ENCODE measurements at regions not wholly inside any gene's neighbourhood (a gene's known extent, or its start where the extent isn't known, plus 50 kb on each side); places are given as distances from the start of the nearest gene placed in this dataset.
"Not testable (repeated sequence)": the region's sequence is repeated elsewhere in the genome, so short reads cannot be mapped to it uniquely, and the experiment has no call there.

GRCh38 chr17:31746884-31747495 is 112.1 kb downstream of the COPRS start:
- no peak for DNase-seq

DNA sequence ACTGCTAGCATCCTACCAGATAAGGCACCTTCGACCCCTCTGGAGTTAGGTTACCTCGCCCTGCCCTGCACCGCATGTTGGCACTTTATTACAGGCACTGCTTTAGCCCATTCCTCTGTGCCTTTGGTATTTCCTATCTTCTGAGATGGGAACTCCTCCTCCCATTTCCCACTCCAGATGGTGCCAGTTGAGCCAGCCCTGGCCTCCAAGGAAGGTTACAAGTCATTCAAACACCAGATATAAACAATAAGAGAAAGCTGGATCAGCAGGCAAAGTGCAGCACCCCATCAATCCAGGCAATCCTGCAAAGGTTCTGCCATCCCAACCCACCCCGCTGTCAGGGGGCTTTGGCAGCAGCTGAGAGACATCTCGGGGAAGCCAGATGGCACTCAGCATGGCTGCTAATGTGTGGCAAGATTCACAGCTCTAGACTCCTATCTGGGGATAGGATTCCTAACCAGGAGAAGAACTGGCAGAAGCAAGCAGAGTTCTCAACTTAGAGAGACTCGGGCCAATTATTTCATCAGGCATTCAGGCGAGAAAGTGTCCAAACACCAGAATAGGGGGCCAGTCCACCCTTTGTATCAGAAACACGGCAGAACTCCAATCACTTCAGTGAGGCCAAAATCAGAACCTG is 113.0 kb downstream of the COPRS start:
- no peak for DNase-seq

- no peak for DNase-seq
Measured at GRCh38 chr17:31744511-31744951, 114.5 kb downstream of the COPRS start.

GRCh38 chr17:31743797-31744196 is 115.2 kb downstream of the COPRS start:
- DNase-seq, result no peak

GRCh38 chr17:31741371-31741770 is 117.7 kb downstream of the COPRS start:
- DNase-seq, result no peak

- no peak for DNase-seq
Measured at GRCh38 chr17:31740611-31741082, 118.4 kb downstream of the COPRS start.

DNA sequence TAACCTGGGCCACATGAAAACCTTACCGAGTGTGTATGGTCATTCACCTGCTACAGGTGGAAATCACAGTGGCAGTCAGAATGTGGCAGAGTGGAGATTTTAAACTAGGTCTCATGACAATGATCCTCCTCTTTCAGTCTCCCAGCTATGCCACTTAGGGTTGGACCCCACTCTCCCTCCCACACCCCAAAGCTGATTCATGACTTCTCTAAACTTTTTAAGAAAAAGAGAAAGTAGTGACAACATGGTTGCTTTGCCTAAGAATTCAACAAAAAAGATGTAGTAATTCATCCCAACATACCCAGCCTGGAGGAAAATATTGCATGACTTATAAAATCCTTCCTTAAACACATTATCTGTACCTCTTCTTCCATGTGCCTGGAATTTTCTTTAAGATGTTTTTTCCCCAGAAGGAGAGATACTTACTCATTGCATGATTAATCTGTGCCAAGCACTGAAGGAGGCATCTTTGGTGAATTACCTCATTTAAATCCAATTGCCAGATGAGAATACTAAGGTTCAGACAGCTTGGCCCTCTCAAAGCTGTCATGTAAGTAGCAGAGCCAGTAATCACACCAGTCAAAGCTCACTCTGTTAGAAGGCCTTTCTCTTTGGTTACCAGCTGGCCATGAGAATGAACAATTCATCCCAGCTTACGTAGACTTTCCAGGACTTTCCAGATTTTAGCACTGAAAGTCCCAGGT is 119.9 kb downstream of the COPRS start:
- no peak for DNase-seq

GRCh38 chr17:31738488-31738887 is 120.6 kb downstream of the COPRS start:
- DNase-seq, result no peak

DNA sequence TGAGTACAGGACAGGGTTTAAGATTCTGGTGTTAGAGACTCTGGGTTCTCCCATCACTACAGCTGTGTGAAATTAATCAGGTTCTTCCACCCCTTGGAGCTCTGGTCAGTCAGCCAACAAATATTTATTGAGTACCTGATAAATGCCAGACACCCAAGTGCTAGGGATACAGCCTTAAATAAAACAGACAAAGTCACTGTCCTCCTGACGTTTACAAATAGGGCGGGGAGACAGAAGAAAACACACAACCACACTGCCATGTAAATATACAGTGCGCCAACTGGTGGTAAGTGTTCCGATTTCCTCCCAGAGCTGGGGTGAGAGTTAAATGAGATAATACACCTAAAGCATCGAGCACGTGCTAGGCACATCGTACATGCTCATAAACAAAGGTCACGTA is 121.0 kb downstream of the COPRS start:
- DNase-seq, result no peak

GRCh38 chr17:31736855-31737625 is 122.0 kb downstream of the COPRS start:
- no peak for DNase-seq

DNA sequence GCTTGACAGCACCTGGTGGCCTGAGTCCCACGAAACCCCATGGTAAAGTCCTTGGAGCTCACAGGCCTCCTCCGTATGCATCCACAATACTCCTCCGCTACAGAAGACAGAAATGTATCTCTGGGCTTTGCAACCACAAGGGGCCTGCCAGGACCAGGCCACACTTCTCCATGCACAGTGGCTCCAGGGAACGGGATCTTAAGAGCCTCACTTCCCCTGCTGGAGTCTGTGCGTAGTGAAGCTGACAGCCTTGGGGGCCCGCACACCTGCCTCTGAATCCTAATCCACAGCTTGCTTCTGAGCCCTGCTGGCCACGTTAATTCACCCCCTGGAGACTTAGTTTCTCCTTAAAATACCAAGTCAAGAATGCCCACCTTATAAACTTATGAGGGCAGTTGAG is 125.7 kb downstream of the COPRS start:
- no peak for DNase-seq

GRCh38 chr17:31731585-31732154 is 127.4 kb downstream of the COPRS start:
- not testable (repeated sequence) for DNase-seq

DNA sequence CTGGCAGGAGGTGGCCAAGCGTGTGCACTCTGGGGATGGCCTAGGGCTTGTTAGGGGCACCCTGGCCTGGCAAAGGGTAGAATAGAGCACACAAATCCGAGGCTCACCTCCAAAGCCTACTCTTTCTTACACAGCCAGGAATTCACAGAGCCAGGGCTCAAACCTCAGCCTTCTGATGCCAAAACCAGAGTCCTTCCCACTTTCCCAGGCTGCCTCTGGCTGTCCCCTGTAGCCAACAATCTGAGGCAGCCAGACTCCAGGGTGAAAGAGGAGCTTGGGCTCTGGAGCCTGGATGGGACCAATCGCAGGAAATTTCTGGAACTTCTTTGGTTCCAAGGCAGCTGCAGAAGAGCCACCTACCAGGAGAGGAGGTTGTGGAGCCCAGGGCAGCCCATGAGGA is 127.9 kb downstream of the COPRS start:
- no peak for DNase-seq

GRCh38 chr17:31726980-31727427 is 132.0 kb downstream of the COPRS start:
- DNase-seq, result no peak

- DNase-seq, result no peak
Measured at GRCh38 chr17:31724619-31725018, 134.4 kb downstream of the COPRS start.

- DNase-seq, result no peak
Measured at GRCh38 chr17:31724026-31724425, 135.0 kb downstream of the COPRS start.

DNA sequence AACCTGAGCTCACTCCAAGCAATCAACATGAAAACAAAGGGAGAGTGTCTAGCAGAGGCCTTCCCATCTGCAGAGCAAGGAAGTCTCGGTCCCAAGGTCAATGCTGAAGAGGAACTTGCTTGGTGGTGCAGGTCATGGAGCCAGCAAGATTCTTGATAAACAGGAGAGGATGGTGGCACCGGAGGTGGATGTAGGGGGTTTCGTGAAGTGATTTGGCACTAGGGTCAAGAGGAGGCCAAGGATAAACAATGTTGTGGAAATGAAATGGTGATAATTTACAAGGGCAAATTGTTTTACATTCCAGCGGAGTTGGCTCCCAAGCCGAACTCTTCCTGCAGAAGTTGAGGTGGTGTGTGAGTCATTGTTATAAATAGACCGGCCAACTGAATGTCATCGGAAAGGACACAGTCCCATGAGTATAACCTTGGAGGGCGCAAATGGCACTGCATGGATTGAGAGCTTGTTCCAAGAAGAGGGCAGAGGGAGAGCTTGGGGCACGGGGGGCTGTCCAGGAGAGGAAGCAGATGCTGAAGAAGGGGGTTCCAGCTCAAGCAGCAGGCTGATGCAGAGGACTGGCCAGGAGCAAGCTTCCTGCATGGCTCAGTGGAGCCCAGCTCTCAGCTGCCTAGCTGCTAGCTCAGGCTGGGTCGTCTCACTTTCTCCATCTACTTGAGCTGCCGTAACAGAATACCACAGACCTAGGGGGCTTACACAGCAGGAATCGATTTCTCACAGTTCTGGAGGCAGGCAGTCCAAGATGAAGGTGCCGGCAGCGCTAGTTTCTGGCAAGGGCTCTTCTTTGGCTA is 136.6 kb downstream of the COPRS start:
- no peak for DNase-seq

DNA sequence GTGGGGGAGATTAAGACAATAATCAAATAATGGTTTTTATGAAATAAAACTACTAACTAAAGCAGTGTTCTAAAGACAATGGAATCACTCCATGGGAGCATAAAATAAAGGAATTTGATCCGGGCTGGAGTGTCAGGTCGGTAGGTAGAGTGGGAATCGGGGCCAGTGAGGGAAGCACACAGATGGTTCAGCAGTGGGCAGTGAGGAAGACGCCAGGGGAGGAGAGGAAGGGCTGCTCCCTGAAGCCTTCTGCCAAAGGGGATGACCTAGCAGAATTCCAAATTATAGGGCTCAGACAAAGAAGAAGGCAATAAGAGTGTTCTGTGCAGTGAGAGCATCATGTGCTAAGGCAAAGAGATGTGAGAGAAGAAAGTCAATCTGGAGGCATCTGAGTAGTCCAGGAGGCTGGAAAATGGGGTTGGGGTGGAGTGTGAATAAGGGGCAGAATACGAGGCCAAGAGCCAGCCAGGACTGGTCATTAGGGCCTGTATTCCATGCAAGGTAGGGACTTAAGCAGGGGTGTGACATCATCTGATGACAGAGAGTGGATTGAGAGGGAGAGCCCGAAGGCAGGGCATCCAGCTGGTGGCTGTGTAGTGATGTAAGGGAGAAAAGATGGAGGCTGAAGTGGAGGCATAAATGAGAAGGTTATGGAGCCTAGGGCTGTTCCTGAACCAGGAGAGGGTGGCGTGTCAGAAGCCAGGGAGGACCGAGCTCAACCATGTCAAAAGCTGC is 137.6 kb downstream of the COPRS start:
- no peak for DNase-seq

DNA sequence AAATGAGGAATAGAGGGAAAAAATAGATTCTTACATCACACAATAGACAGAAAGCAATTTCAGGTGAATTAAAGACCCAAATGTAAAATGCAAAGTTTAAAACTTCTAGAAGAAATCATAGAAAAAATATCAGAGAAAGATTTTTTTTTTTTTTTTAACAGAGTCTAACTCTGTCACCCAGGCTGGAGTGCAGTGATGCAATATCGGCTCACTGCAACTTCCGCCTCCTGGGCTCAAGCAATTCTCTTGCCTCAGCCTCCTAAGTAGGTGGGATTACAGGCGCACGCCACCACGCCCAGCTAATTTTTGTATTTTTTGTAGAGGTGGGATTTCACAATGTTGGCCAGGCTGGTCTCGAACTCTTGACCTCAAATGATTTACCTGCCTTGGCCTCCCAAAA is 141.8 kb downstream of the COPRS start:
- not testable (repeated sequence) for DNase-seq

DNA sequence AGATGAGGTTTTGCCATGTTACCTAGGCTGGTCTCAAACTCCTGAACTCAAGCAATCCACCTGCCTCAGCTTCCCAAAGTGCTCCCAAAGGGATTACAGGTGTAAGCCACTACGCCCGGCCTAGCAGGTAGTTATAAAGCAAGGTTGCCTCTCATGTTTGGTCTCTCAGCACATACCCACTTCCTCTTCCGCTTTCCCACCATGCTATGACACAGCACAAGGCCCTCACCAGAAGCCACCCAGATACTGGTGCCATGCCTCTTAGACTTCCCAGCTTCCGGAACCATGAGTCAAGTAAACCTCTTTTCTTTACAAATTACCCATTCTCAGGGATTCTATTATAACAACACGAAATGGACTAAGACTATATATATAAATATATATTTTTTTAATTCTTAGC is 143.6 kb downstream of the COPRS start:
- no peak for DNase-seq

- DNase-seq, result no peak
Measured at GRCh38 chr17:31704483-31704882, 154.6 kb downstream of the COPRS start.

All from NCI-H187 (cell line).